ENCODE measurements at regions not wholly inside any gene's neighbourhood (a gene's known extent, or its start where the extent isn't known, plus 50 kb on each side); places are given as distances from the start of the nearest gene placed in this dataset.
A peak's percentile ranks its signal among the peaks of the same experiment; 100 is the strongest.
"Not testable (repeated sequence)": the region's sequence is repeated elsewhere in the genome, so short reads cannot be mapped to it uniquely, and the experiment has no call there.

GRCh38 chrY:16715278-16715677, 1164.7 kb downstream of the CDY2B start:
- no peak for DNase-seq (ENCODE audit: low read depth)

GRCh38 chrY:16673102-16673787, 1206.8 kb downstream of the CDY2B start:
- no peak for DNase-seq (ENCODE audit: low read depth)

DNA sequence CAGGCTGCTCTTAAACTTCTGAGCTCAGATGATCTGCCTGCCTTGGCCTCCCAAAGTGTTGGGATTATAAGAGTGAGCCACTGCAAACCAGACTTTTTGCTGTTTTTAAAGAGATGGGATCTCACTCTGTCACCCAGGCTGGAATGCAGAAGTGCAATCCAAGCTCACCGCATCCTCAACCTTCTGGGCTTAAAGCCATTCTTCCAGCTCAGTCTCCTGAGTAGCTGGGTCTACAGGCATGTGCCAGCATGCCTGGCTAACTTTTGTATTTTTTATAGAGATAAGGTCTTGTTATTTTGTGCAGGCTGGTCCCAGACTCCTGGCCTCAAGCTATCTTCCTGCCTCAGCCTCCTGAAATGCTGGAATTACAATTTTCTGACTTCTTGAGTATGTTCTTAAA, 1211.6 kb downstream of the CDY2B start:
- DNase-seq (ENCODE audit: low read depth), result no peak

DNA sequence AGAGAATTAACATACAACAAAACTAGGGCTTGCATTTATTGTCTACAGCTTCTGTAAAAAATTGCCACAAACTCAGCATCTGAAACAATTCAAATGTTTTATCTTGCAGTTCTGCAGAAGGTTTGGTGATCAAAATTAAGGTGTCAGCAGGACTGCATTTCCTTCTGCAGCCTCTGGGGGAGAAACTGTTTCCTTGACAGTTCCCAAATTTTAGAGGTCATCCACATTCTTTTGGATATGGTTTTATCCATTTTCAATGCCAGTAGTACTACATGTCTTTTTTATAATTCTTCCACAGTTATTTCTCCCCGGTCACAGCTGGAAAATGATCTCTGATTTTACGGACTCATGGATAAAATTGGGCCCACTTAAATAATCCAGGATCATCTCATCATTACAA, 1217.3 kb downstream of the CDY2B start:
- DNase-seq (ENCODE audit: low read depth), result no peak

DNA sequence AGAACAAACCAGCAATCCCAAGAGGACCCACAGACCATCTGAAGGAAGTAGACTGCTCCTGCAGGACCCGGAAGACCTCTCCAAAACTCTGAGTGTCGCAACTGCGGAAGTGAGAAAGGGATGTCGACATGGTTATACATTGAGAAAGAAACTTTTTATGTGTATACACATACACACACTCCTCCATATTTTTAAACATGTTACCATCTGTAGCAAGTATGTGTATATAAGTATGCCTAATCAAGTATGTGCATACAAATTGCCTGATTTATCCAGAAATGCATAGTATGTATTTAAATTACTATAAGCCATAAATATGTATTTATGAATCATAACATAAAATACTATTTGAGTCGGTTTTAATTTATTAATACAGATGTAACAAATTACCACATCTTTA, 1220.7 kb downstream of the CDY2B start:
- DNase-seq (ENCODE audit: low read depth), result no peak

DNA sequence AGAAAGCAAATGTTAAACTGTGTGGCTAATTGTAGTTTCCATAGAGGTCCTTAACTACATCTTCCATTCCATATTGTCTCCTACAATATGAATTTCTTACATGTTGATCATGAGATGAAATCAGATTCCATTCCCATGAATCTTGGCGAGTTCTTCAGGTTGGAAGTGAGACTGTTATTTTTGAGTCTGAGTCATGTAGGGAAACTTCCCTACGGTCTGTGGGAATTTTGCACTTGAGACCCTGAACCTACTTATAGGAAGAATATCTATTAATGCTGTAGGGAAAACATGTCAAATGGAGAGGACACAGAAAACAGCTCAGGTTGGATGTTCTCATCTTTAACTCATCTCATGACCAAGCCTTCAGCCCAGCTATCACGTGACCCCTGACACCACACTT, 1226.0 kb downstream of the CDY2B start:
- DNase-seq (ENCODE audit: low read depth), result no peak

DNA sequence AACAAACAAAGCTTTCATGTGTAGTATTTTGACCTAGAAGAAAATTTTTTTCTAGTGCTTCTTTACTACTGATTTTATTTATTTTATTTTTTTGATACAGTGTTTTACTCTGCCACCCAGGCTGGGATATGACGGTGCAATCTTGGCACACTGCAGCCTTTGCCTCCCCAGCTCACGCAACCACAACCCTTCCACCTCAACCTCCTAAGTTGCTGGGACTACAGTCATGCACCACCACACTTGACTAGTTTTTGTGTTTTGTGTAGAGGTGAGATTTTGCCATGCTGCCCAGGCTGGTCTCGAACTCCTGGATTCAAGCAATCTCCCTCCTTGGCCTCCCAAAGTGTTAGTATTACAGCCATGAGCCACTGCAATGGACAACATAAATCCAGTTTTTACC, 1234.0 kb downstream of the CDY2B start:
- DNase-seq (ENCODE audit: low read depth), result no peak

GRCh38 chrY:16645449-16645848, 1234.6 kb downstream of the CDY2B start:
- DNase-seq (ENCODE audit: low read depth), result no peak

DNA sequence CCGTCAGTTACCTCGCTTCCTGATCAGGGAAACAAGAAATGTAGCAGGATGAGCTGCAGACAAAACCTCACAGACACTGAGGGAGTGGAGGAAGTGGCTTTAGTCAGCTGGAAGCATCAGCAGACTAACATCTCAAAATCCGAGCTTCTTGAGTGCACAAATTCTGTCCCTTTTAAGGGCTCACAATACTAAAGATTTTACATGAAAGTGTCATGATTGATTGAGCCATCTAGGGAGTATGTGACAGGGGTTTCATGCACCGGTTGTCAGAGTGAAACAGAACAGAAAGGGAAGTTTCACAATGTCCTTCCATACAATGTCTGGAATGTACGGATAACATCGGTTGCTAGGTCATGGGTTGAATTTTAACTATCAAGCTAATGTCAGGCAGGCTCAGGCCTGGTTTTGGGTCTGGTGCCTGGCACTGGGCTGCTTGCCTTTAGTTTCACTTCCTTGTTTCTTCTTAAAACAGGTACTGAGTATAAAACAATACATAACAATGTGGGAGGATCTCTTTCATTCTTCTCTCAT, 1235.7 kb downstream of the CDY2B start:
- DNase-seq (ENCODE audit: low read depth), result no peak

DNA sequence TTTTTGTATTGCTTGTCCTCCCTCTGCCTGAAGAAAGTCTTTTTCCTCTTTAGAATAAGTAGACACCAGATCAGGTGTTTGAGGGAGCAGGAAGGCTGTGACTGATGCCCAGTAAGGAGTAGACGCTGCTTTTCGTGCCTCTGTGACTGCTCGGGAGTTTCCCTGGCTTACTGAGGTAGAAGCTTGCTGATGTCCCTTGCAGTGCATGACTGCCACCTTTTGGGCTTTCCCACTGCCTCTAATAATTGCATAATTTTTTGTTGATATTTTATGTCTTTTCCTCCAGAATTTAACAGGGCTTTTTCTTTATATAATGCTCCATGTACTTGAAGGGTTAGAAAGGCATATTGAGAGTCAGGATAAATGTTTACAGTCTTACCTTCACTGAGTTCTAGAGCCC, 1240.2 kb downstream of the CDY2B start:
- DNase-seq (ENCODE audit: low read depth), result no peak

GRCh38 chrY:16638743-16639142, 1241.3 kb downstream of the CDY2B start:
- DNase-seq (ENCODE audit: low read depth), result not testable (repeated sequence)

GRCh38 chrY:16636254-16636653, 1243.8 kb downstream of the CDY2B start:
- no peak for DNase-seq (ENCODE audit: low read depth)

- DNase-seq (ENCODE audit: low read depth), result no peak
Observed at GRCh38 chrY:16629146-16629545, 1250.9 kb downstream of the CDY2B start.

GRCh38 chrY:16627122-16627521, 1252.9 kb downstream of the CDY2B start:
- DNase-seq (ENCODE audit: low read depth), result no peak

DNA sequence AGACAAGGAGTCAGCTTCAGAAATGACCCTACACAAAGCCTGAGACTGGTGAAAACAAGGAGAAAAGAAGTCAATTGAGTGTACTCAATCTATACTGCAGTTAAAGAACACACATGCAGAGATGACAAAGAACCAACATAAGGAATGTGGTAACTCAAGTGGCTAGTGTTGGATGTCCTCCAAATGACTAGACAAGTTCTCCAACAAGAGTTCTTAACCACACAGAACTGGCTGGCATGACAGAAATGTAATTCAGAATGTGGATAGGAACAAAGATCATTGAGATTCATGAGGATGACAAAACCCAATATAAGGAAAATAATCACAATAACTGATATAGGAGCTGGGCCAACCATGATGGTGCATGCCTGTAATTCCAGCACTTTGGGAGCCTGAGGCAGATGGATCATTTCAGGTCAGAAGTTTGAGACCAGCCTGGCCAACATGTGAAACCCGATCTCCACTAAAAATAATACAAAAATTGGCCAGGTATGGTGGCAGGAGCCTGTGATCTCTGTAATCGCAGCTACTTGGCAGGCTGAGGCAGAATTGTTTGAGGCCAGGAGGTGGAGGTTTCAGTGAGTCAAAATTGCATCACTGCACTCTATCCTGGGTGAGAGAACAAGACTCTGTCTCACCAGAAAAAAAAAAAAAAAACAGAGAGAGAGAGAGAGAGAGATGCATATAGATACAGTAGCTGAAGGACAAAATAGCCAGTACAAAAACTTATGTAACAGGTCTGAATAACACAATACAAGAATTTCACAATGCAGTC, 1263.6 kb downstream of the CDY2B start:
- no peak for DNase-seq (ENCODE audit: low read depth)

DNA sequence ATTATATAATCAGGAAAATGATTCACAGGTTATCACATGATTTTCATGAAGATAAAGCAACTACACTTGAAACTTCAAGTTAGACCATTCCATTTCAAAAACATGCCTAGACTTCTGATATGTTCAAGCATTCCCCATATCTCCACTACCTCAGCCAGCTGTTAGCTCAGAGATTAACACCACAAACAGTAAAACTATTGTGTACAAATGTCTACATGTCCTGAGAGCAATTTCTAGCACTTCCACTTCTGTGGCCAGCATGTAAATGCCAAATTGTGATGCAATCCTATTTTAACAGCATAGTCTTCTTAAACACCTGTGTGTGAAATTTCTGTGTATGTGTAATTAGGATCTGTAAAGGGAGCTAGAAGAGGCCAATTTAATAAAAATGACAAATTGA, 1271.3 kb downstream of the CDY2B start:
- no peak for DNase-seq (ENCODE audit: low read depth)

DNA sequence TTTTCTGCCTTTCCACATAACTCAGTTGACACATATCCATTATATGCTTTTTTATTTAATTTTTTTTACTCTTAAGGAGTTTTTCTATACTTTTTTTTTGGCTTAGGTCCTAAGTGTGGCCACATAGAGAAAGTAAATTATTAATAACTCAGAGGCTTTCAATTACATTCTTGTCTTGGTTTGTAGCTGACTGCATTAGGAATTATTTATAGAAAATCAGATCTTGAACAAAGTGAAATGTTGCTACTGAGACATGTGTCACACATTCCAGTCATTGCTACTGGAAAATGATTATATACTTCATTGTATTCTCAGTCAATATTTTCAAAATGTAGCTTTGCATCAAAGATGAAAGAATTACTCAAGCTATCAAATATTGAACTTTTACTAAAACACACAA, 1277.9 kb downstream of the CDY2B start:
- DNase-seq (ENCODE audit: low read depth), result no peak

GRCh38 chrY:16601626-16602025, 1278.4 kb downstream of the CDY2B start:
- no peak for DNase-seq (ENCODE audit: low read depth)

DNA sequence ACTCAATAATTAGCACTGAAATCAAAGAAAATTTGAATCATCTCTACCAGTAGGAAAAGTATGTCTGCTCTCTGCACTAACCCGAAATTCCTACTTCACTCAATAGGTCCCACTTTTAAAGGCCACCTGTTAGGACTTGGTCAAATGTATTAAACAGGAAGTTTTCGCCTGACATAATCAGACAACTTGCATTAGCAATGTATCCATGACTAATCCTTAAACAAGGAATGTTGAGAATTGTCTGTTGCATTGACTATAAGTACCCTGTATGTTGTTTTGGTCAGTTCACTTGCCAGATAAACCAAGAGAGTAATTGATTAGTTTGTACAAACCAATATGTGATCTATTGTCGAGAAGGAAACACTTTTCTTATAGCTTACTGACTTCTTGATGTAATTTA, 1308.0 kb downstream of the CDY2B start:
- DNase-seq (ENCODE audit: low read depth), result no peak

DNA sequence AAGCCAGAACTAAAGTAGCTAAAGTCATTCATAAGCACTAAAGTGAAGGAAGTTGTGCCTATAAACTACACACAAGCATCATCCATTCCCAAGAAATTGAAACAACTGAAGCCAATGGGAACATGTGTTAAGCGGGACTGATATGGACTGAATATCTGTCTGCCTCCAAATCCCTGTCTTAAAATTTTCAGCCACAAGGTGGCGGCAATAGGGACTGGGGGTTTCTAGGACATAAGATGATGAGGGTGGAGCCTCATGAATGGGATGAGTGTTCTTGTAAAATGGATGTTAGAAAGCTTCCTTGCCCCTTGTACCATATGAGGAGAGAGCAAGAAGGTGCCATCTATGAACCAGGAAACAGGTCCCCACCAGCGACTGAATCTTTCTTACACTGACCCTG, 1317.5 kb downstream of the CDY2B start:
- DNase-seq (ENCODE audit: low read depth), result peak; percentile 0

- no peak for DNase-seq (ENCODE audit: low read depth)
Observed at GRCh38 chrY:16522021-16522420, 1358.0 kb downstream of the CDY2B start.

DNA sequence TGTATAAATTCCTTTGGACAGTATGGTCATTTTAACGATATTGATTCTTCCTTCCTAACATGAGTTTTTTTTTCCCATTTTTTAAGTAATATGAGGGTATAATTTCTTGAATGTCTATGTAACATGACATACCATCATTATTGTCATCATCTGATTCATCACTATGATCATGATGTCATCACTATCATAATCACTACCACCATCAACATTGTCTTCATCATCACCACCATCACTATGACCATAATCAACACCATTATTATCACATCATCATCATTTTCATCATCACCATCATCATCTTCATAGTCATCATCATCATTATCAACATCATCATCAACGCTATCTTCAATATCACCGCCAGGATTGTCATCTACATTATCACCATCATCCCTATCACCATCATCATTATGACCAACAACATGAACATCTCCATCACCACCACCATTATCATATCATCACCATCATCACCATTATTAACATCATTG, 1377.2 kb downstream of the CDY2B start:
- DNase-seq (ENCODE audit: low read depth), result no peak

DNA sequence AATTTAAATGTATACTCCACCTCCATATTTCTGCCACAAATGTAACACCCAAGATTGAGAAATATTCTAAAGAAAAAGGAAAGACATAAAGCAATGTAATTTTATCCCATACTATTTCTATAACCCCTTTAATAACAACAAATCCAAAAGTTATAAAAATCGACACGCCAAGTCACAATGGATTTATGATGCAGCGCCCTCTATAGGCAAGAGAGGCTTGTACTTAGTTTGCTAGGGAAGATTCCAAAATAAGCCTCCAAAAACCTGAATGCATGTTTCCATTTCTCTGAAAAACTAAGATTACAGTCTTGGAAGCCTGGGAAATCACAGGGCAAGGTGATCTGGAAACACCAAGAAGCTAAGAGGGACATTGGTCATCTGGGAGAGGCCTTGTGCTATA, 1389.3 kb downstream of the CDY2B start:
- no peak for DNase-seq (ENCODE audit: low read depth)
